ENCODE measurements at regions not wholly inside any gene's neighbourhood (a gene's known extent, or its start where the extent isn't known, plus 50 kb on each side); places are given as distances from the start of the nearest gene placed in this dataset.

GRCh38 chr10:131446171-131446570 lies 134.7 kb upstream of the TCERG1L start:
- DNase-seq, result no peak

- no peak for DNase-seq
These were observed 136.7 kb upstream of the TCERG1L start for GRCh38 chr10:131448171-131448570.

GRCh38 chr10:131448883-131449282 lies 137.4 kb upstream of the TCERG1L start:
- no peak for DNase-seq

GRCh38 chr10:131450216-131450765 lies 138.8 kb upstream of the TCERG1L start:
- DNase-seq, result no peak

- no peak for DNase-seq
These were observed 140.0 kb upstream of the TCERG1L start for GRCh38 chr10:131451407-131452015.

GRCh38 chr10:131452926-131453720 lies 141.6 kb upstream of the TCERG1L start:
- DNase-seq, result no peak

GRCh38 chr10:131453721-131454634 lies 142.5 kb upstream of the TCERG1L start:
- DNase-seq, result no peak

GRCh38 chr10:131456411-131456810 lies 144.9 kb upstream of the TCERG1L start:
- DNase-seq, result no peak

GRCh38 chr10:131461093-131461492 lies 149.6 kb upstream of the TCERG1L start:
- DNase-seq, result no peak

GRCh38 chr10:131464789-131465188 lies 153.3 kb upstream of the TCERG1L start:
- peak; percentile 39 for DNase-seq

- DNase-seq, result no peak
These were observed 158.0 kb upstream of the TCERG1L start for GRCh38 chr10:131469551-131469950.

- DNase-seq, result no peak
These were observed 162.1 kb upstream of the TCERG1L start for GRCh38 chr10:131473645-131474044.

- DNase-seq, result no peak
These were observed 162.9 kb upstream of the TCERG1L start for GRCh38 chr10:131474416-131474815.

GRCh38 chr10:131475043-131475442 lies 163.5 kb upstream of the TCERG1L start:
- DNase-seq, result no peak

- no peak for DNase-seq
These were observed 164.3 kb upstream of the TCERG1L start for GRCh38 chr10:131475803-131476202.

- DNase-seq, result no peak
These were observed 166.1 kb upstream of the TCERG1L start for GRCh38 chr10:131477457-131478121.

GRCh38 chr10:131478377-131478989 lies 167.0 kb upstream of the TCERG1L start:
- DNase-seq, result no peak

- DNase-seq, result no peak
These were observed 168.5 kb upstream of the TCERG1L start for GRCh38 chr10:131480066-131480465.

- no peak for DNase-seq
These were observed 169.3 kb upstream of the TCERG1L start for GRCh38 chr10:131480861-131481260.

- DNase-seq, result no peak
These were observed 174.2 kb upstream of the TCERG1L start for GRCh38 chr10:131485732-131486131.

- DNase-seq, result no peak
These were observed 176.3 kb upstream of the TCERG1L start for GRCh38 chr10:131487822-131488221.

- DNase-seq, result no peak
These were observed 179.6 kb upstream of the TCERG1L start for GRCh38 chr10:131490991-131491594.

All from NCI-H510A (cell line).